OCI-LY7 (cell line): ENCODE measurements at regions not wholly inside any gene's neighbourhood (a gene's known extent, or its start where the extent isn't known, plus 50 kb on each side); places are given as distances from the start of the nearest gene placed in this dataset.

Experiments used
- BruUV-seq: library from RNA; stranded (reverse); fragments of 400-500 nt; replicated peaks from 2 replicates; lab custom pipeline; 2021; lab: Mats Ljungman, UMichigan
- CTCF ChIA-PET: fragments of 300-600 bp; sonication (Branson Sonifier 250); formaldehyde crosslinking; loops from one replicate; lab custom pipeline; 2022; ENCODE audit warnings: antibody characterized with exemption; ENCODE audit not compliant: unreplicated experiment; lab: Charles Lee
- POLR2A ChIA-PET: fragments of 300-600 bp; sonication (Branson Sonifier 250); formaldehyde crosslinking; loops from one replicate; lab custom pipeline; 2022; ENCODE audit warnings: antibody characterized with exemption; lab: Charles Lee
- DNase-seq: peaks from one replicate; pipeline ENCODE4 v3.0.0-alpha.2; 2015; ENCODE audit warnings: low spot score
- H2AFZ ChIP-seq: fragments of 200-600 bp; sonication (generic), shearing (Covaris generic); 2 replicates; pipeline ENCODE4 v1.6.1; 2014; ENCODE audit warnings: mild to moderate bottlenecking, antibody characterized with exemption, low read length, moderate library complexity
- H3K27ac ChIP-seq: fragments of 200-600 bp; sonication (generic); 2 replicates; pipeline ENCODE4 v1.5.1; 2014; ENCODE audit warnings: mixed run types, low read depth, mild to moderate bottlenecking, moderate library complexity, low read length, inconsistent platforms; ENCODE audit not compliant: poor library complexity, severe bottlenecking
- H3K36me3 ChIP-seq: fragments of 200-600 bp; sonication (generic); 2 replicates; pipeline ENCODE4 v1.6.1; 2014; ENCODE audit warnings: mild to moderate bottlenecking, antibody characterized with exemption, low read length, moderate library complexity, mixed read lengths; ENCODE audit not compliant: insufficient read depth
- H3K4me1 ChIP-seq: fragments of 200-600 bp; sonication (generic); 2 replicates; pipeline ENCODE4 v1.5.1; 2014; ENCODE audit warnings: mild to moderate bottlenecking, low read length; ENCODE audit not compliant: insufficient read depth, poor library complexity, severe bottlenecking
- H3K4me2 ChIP-seq: fragments of 200-600 bp; sonication (generic); 2 replicates; pipeline ENCODE4 v1.6.1; 2014; ENCODE audit warnings: mild to moderate bottlenecking, low read length
- H3K4me3 ChIP-seq: fragments of 200-600 bp; sonication (generic); 2 replicates; pipeline ENCODE4 v1.5.1; 2014; ENCODE audit warnings: mild to moderate bottlenecking, low read depth, low read length; ENCODE audit not compliant: poor library complexity, severe bottlenecking
- H3K79me2 ChIP-seq: fragments of 200-600 bp; sonication (generic); 2 replicates; pipeline ENCODE4 v1.6.1; 2016; ENCODE audit warnings: low read depth, mild to moderate bottlenecking, low read length, moderate library complexity, mixed read lengths; ENCODE audit not compliant: insufficient read depth
- H3K9me2 ChIP-seq: fragments of 200-600 bp; sonication (generic); 2 replicates; pipeline ENCODE4 v1.6.1; 2016; ENCODE audit warnings: mild to moderate bottlenecking, low read length, mixed read lengths; ENCODE audit not compliant: insufficient read depth
- H3K9me3 ChIP-seq: fragments of 200-600 bp; sonication (generic); 2 replicates; pipeline ENCODE4 v1.6.1; 2014; ENCODE audit warnings: mild to moderate bottlenecking, mixed run types, low read length, mixed read lengths
- H4K20me1 ChIP-seq: fragments of 200-600 bp; sonication (generic); 2 replicates; pipeline ENCODE4 v1.6.1; 2014; ENCODE audit warnings: mild to moderate bottlenecking, antibody characterized with exemption, low read length, moderate library complexity, mixed read lengths; ENCODE audit not compliant: insufficient read depth
- EZH2phosphoT487 ChIP-seq: fragments of 200-600 bp; sonication (generic); IDR thresholded peaks from 2 replicates; pipeline ENCODE4 v1.6.1; 2018; ENCODE audit warnings: low read depth, borderline replicate concordance, mild to moderate bottlenecking, mixed run types, antibody characterized with exemption, low read length, moderate library complexity, mixed read lengths
- intact Hi-C: fragments of 100-400 bp; cut with micrococcal nuclease; formaldehyde crosslinking; loops from one replicate; pipeline ENCODE4 v1.10.0; 2022; ENCODE audit not compliant: unreplicated experiment
- TF ChIP-seq, protein P1 (sequence below): fragments of 200-600 bp; sonication (generic); conservative IDR thresholded peaks from 2 replicates; pipeline ENCODE4 v1.5.1; 2014; ENCODE audit warnings: mild to moderate bottlenecking, antibody characterized with exemption, low read length, moderate library complexity, mixed read lengths

DNA sequence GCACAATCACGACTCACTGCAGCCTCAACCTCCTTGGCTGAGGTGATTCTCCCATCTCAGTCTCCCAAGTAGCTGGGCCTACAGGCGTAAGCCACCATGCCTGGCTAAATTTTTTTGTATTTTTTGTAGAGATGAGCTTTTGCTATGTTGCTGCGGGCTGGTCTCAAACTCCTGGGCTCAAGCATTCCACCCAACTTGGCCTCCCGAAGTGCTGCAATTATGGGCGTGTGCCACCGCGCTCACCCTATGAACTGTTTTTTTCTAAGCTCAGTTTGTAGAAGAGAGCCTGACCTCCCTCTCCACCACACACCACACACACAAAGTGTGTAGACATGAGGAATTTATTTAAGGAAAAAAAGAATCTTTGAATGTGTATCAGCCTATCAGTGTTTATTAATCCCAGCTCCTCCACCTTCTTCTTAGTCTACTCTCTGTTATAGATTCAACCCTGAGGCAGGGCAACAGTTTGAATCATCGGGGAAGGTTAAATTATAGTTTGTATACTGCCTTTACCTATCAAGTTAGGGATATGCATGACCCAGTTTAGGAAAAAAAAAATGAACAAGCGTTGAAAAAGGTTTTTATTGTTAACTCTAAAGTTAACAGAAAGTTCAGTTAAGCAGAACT, 74.1 kb downstream of the PLEKHG1 start:
- POLR2A ChIA-PET, result interaction anchor here (0.7 to 1.3 kb wide), 7 partner anchors 12 to 663 kb away, joined by 3 to 4 read pairs (median 3); no protein-coding TSS in a partner anchor
- no peak overlapping the region for H3K4me2 ChIP-seq

DNA sequence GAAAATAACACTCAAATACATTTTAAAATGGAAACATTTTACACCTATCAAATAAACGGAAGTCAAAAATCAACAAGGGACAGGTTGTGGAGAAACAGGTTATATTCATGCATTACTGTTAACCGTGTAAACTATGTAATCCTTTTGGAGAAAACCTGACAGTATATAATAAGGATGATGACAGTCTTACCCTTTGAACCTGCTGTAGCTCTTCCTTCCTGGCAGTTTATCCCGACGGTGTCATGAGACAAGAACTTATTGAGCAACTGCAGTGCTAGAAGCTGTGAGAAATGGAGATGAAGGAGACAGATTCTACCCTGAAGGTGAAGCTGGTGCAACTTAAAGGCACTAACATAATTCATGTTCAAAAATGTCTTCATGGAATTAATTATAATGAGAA, 76.7 kb downstream of the PLEKHG1 start:
- H2AFZ ChIP-seq, result no peak overlapping the region
- no peaks in the 10 kb centered on the region for H3K9me3 ChIP-seq
- no peak overlapping the region for H3K4me2 ChIP-seq
- no peaks in the 10 kb centered on the region for H4K20me1 ChIP-seq
- intact Hi-C loops, result no loop called here
- no TSS peak for BruUV-seq
- no peak overlapping the region for H3K4me3 ChIP-seq
- H3K4me1 ChIP-seq, result peaks cover 3% of the 10 kb centered on the region
- POLR2A ChIA-PET, result no interaction called here
- DNase-seq, result no peak
- no peak overlapping the region for H3K27ac ChIP-seq
- no peaks in the 10 kb centered on the region for H3K79me2 ChIP-seq
- H3K36me3 ChIP-seq, result no peaks in the 10 kb centered on the region
- CTCF ChIA-PET, result no interaction called here
- no peak for TF ChIP-seq EZH2phosphoT487
- TF ChIP-seq, protein P1, sequence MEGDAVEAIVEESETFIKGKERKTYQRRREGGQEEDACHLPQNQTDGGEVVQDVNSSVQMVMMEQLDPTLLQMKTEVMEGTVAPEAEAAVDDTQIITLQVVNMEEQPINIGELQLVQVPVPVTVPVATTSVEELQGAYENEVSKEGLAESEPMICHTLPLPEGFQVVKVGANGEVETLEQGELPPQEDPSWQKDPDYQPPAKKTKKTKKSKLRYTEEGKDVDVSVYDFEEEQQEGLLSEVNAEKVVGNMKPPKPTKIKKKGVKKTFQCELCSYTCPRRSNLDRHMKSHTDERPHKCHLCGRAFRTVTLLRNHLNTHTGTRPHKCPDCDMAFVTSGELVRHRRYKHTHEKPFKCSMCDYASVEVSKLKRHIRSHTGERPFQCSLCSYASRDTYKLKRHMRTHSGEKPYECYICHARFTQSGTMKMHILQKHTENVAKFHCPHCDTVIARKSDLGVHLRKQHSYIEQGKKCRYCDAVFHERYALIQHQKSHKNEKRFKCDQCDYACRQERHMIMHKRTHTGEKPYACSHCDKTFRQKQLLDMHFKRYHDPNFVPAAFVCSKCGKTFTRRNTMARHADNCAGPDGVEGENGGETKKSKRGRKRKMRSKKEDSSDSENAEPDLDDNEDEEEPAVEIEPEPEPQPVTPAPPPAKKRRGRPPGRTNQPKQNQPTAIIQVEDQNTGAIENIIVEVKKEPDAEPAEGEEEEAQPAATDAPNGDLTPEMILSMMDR, result no peak
- no peaks in the 10 kb centered on the region for H3K9me2 ChIP-seq

More for the DNA sequence above, 74.1 kb downstream of the PLEKHG1 start:
- no peaks in the 10 kb centered on the region for H3K9me3 ChIP-seq
- no peak overlapping the region for H2AFZ ChIP-seq
- DNase-seq, result no peak
- H3K79me2 ChIP-seq, result no peaks in the 10 kb centered on the region
- H3K27ac ChIP-seq, result no peak overlapping the region
- H3K9me2 ChIP-seq, result no peaks in the 10 kb centered on the region
- no TSS peak for BruUV-seq
- CTCF ChIA-PET, result interaction anchor here (0.7 kb wide), 1 partner anchor 73 kb away, joined by 4 read pairs; no protein-coding TSS in a partner anchor
- peaks cover 3% of the 10 kb centered on the region for H3K4me1 ChIP-seq
- no peaks in the 10 kb centered on the region for H3K36me3 ChIP-seq
- H3K4me3 ChIP-seq, result no peak overlapping the region
- H4K20me1 ChIP-seq, result no peaks in the 10 kb centered on the region
- intact Hi-C loops, result no loop called here
- TF ChIP-seq EZH2phosphoT487, result no peak
- TF ChIP-seq, protein P1, result no peak

DNA sequence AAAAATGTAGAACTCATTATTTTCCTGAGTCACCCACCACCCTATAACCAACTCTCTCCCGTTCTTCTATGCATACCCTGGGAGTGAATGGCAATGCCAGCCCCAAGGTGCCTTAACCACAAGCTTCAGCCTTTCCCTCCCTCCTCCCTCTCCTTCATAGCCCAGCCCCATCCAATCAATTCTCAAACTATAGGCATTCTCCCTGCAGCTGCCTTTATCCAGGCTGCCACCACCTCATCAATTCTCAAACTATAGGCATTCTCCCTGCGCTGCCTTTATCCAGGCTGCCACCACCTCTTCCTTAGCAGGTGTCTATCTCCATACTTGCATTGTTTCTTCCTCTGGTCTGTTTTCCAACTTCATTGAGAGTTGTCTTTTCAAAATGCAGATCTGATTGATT, 77.1 kb downstream of the PLEKHG1 start:
- intact Hi-C loops, result no loop called here
- no peak overlapping the region for H3K4me2 ChIP-seq
- POLR2A ChIA-PET, result no interaction called here
- DNase-seq, result no peak
- H3K4me1 ChIP-seq, result peaks cover 6% of the 10 kb centered on the region
- CTCF ChIA-PET, result no interaction called here
- H4K20me1 ChIP-seq, result no peaks in the 10 kb centered on the region
- no peak overlapping the region for H3K27ac ChIP-seq
- TF ChIP-seq EZH2phosphoT487, result no peak
- TF ChIP-seq, protein P1, result no peak
- H3K9me2 ChIP-seq, result no peaks in the 10 kb centered on the region
- no peaks in the 10 kb centered on the region for H3K79me2 ChIP-seq
- H3K9me3 ChIP-seq, result no peaks in the 10 kb centered on the region
- no peaks in the 10 kb centered on the region for H3K36me3 ChIP-seq
- BruUV-seq, result no TSS peak
- H2AFZ ChIP-seq, result no peak overlapping the region
- no peak overlapping the region for H3K4me3 ChIP-seq
